ENCODE measurements at regions not wholly inside any gene's neighbourhood (a gene's known extent, or its start where the extent isn't known, plus 50 kb on each side); places are given as distances from the start of the nearest gene placed in this dataset.

DNA sequence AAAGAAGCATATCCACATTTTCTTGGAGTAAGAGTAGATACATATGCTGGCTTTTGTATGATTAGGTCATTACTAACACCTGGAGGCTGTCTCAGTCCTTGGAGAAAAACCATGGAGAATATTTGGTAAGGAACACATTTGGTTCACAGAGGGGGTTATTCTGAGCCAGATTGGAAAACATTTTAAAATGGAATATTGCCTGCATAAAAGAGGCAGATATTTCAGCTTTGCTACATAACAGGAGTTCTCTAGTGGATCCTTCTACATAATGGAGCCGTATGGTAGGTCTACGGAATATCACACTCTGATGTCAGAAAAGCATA lies 415.1 kb downstream of the ADGRL2 start:
- no peak for DNase-seq (ENCODE audit: low spot score)

DNA sequence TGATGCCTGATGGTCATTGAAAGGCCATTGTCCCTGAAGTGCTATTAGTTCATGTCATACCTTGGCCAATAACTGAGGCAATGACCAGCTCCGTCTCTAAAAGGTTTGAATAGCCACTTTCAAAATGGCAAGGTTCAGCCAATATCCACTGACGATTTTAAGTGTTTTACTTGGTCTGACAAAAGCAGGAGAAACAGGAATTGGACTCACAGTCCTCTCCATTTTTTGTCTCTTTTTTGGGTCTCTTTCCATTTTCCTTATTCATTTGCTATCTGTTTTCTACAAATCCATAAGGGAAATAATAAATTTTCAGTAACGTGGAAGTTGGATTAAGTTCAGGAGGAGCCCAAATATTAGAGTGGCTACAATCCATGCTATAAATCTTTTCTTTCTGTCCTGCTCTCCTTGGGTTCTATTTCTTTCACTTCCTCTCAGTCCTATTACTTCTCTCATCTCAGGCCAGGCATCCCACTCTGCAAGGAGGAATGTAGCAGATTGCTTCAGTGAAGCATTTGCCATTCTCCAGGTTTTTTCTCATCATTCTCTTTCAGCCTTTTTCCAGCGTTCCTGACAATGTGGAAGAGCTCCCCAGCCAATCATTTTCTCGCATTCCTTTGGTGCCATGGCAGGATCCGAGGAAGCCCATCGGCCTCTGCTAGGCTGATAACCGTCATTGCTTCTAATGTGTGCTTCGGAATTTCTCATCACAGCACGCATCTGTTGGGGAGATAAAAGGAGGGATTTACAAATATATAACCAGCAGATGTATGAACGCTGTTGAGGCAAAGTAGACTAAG lies 414.5 kb downstream of the ADGRL2 start:
- DNase-seq (ENCODE audit: low spot score) = no peak

DNA sequence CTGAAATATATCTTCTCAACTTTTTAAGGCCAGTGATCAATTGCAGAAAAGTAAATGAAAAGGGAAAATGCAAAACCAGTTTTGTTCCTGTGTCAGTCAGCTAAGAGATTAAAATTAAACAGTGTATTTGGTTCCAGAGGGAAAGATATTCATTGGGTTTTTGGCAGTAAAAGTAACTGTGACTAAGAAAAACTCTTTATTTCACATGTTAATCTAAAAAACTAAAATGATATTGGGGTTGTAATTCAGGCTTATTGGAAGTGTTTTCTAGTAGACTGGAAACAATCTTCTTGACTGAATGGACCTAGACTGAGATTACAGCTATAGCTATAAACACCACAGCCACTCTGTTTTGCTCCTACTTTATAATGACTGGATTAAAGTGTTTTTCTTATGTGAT lies 413.9 kb downstream of the ADGRL2 start:
- no peak for DNase-seq (ENCODE audit: low spot score)

DNA sequence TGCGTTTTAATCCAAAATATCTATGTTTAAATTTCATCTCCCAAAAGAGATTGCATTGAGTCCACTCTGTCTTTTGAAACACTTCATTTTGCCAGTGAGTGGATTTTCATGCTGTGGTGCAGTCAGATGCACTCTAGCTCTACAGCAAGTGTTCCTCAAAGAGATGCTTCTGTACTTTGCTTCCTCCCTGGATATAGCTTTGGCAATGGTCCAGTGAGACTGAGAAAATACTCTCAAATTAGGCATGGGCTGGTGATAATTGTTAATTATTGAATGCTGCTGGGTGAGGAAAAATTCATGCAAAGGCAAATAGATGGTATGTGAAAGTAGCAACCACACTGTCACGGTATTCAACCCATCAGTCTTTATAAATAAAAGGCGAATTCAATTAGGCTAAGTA lies 396.9 kb downstream of the ADGRL2 start:
- no peak for DNase-seq (ENCODE audit: low spot score)

DNA sequence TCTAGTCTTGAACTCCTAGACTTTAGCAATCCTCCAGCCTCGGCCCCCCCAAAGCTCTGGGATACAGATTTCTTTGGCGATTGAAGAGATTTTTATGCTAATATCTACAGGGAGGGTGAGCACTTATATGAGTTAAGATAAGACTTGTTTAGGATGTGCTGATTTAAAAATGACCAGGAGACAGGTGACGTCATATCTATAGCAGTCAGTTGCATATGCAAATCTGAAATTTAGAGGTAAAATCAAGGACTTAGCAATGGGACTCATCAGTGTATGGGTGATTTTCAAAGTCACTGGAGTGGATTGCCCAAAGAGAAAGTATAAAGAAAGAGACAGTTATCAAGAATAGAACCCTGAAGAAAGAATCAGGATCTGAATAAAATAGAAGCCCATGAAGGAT lies 394.5 kb downstream of the ADGRL2 start:
- no peak for DNase-seq (ENCODE audit: low spot score)

DNA sequence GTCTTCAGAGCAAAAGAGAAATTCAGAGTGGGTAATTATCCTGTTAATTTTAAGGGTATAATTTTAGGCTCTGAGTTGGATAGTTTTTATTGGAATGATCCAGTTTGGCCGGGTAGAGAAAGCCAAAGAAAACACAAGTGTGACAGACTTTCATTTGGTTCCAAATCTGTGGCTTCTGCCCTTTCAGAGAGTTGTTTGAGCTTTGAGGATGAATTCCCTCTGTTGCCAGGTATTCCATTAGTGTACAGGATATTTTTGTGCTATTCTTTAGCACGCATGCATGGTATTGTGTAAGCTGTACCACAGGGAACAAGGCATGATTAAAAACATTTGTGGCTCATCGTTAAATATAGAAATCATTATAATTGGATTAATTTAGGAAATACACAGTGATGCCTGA lies 384.4 kb downstream of the ADGRL2 start:
- DNase-seq (ENCODE audit: low spot score) = no peak

DNA sequence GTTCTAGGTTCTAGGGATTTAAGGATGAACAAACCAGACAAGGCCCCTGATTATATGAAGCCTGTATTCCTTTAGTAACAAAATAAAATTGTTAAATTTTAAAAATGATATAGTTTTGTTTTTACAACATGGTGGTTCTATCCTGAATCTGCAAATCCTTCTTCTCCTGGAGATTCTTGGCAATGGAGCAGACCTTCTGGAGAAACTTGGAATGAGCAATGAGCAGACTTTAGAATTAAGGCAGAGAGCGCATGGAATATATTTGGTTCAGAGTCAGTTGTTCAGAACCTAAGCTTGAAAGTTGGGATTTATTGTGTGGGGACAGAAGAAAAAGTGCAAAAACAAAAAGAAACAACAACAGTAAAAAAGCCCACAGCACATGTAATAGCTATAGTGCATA lies 381.1 kb downstream of the ADGRL2 start:
- no peak for DNase-seq (ENCODE audit: low spot score)

DNA sequence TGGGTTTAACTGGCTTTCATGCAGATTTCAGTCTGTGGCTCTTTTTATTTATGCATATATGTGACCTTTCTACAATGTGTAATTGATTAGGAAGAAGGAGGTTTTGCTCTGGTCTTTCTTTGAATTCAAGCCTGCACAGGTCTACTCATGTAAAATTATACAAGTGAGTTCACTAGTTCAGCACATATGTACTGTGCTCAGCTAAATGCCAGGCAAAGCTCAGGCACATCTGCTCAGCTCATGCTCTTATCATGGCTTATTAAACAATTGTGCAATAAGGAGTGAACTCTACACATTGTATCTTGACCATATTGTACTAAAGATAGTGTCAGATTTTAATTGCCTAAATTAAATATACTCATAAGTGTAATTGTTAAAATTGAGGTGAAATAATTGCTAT lies 378.4 kb downstream of the ADGRL2 start:
- DNase-seq (ENCODE audit: low spot score) = no peak

DNA sequence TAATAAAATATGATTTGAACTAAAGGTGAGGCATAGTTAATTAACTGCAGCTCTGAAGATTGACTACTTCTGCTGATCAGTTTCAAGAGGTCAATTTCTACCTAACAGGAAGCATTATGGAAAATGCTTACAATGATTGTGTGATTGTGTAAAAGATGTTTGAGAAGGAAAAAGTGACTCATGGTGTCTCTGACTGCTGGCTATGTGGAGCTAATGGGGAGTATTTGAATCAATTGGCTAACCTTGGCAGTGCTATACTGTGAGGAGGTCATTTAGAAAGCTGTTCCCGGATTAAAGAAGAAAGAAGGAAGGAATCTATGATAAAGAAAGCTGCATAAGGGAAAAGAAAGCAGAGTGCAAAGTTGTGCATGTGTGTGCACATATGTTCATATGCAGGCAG lies 376.5 kb downstream of the ADGRL2 start:
- DNase-seq (ENCODE audit: low spot score) = no peak

DNA sequence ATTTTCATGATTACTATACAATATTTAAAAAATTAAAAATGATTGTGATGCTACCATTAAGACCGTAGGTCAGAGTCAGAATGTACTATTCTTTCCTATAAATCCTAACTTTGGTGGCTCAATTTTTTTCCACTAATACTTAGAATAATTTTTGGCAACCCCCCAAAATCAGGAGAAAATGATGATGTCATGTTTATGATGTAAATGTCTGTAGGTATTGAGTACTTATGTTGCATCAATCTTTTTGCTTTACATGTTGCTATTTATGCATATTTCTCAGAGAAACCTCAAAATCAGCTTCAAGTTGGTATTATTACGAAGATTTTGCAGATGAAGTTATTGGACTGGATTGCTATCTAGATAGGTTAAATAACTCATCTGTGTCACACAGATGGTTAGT lies 371.2 kb downstream of the ADGRL2 start:
- DNase-seq (ENCODE audit: low spot score) = no peak

DNA sequence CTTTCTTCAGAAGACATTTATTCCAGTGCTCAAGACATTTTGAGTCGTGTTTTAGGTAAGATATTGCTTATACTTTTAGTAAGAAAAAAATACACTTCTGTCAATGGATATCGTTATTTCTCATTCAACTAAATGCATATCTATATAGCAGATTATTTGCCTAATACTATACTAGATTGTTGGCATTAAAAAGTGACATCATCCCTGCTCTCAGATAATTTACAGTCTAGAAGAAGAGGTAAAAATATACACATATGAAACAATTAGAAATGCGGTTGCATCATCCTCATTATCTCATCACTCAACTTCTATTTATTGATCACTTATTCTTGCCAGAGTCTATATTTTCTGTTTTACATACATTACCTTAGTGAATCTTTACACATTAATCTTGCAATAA lies 367.7 kb downstream of the ADGRL2 start:
- no peak for DNase-seq (ENCODE audit: low spot score)

DNA sequence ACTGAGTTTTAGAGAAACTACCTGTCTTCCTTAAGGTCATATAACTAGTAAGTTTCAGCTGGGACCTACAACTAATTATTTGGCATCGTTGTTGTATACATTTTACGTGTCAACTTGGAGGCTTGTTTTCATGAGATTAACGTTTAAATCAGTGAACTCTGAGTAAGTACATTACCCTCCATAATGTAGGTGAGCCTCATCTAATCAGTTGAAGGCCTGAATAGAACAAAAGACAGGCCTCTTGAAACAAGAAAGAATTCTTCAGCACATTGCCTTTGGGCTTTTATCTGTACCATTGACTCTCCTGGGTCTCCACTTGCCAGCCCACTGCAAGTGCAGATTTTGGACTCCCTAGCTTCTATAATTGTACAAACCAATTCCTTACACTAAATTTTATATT lies 364.6 kb downstream of the ADGRL2 start:
- DNase-seq (ENCODE audit: low spot score) = no peak

DNA sequence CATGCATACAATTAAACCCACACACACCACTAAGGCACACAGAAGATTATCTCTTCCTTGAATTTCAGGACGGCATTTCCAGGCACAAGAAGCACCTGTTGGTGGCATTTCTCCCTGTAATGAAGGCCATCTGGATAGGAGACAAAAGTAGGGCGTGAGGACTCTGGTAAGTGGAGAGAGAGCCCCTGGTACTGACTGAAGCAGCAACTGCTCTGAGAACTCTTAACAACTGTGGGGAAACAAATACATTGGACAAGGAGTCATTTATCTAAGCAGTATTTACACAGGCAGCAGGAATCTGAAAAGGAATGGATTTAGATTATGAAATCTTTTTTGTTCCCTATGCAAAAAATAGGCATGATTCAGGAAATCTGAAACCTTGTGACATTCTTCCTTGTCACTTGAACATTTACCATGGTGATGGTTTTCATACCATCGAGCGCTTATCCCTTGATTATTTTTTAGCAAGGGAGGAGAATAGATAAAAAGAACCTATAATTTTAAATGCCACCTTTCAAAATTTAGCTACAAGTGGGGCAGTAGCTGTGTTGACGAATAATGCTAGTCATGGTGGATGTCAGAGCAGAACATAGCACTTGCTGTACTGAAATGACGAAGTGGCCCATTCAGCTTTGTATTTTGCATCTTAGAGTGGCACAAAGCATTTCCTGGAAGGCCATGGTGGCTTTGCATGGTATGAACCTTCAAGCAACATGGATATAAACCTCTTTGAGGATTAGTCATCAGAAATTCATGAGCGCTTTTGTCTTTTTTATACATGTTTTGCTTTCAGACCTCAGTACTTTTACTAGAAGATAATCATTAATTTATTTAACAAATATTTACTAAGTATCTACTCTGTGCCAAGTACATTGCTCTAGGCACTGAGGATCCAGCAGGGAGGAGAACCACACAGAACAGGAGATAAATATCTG lies 362.0 kb downstream of the ADGRL2 start:
- no peak for DNase-seq (ENCODE audit: low spot score)

DNA sequence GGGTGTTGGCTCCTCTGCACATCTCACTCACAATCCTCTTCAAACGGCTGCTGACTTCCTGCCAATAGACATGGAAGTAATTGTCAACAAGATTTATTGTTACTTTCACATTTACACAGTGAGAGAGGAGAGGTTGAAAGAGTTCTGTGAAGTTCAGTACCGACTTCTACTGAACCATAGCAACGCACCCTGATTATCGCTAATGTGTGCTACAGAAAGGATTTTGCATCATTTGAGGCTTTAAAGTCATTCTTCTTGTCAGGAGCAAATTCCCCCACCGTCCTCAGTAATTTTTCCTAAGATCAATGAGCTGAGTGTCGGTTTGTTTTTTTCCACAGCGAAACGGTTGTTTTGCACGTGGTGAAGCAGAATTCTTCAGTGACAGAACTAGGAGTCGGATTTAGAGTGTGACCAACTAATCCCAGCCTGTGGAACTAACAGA lies 361.0 kb downstream of the ADGRL2 start:
- no peak for DNase-seq (ENCODE audit: low spot score)

DNA sequence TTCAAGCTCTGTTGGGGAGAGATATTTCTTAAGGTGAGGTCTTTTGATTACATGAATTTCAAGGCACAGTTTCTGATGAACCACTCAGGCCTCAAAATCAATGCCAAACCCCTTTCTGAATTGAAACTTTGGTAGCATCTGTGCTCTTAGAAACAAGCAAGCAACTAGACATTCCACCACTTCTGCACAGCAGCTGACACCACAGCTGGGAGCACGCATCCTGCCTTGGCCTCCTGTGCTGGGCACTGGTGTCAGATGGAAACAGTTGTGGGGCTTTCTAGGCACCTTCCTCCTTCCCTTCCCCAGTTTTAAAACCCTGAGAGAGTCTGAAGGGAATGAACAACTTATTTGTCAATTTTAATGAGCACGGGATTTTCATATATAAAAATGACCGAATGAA lies 360.2 kb downstream of the ADGRL2 start:
- no peak for DNase-seq (ENCODE audit: low spot score)

DNA sequence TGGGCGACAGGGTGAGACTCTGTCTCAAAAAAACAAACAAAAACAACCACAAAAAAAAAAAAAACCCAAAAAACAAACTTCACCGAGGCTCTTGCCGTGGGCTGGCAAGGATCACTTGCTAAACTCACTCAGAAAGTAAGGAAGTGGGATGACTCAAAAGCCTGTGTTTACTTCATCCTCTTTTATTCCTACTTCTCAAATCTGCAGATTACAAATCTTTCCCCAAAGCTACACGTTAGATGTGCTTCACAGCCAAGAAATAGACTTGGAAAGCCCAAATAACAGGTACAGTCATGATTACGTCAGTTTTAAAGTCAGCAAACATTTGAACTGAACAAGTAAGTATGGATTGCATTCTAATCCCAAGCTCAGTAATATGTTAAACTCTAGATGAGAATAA lies 359.3 kb downstream of the ADGRL2 start:
- DNase-seq (ENCODE audit: low spot score) = no peak

DNA sequence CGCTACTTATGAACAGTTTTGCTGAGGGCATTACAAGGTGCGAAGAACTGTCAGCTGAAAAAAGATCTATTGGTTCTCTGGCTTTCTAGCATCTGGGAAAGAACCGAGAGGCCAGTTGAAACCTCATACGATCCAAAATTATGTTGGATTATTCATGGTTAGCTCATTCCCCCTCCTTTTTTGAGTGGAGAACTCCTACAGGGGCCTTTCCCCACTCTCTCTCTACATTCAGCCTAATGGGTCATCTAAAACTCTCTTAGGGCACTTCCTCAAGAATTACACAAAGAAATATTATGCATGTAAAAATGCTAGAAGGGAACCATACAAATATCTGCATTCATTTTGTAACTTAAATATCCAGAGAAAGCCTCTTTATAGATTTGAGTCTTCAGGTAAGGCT lies 358.2 kb downstream of the ADGRL2 start:
- DNase-seq (ENCODE audit: low spot score) = no peak

DNA sequence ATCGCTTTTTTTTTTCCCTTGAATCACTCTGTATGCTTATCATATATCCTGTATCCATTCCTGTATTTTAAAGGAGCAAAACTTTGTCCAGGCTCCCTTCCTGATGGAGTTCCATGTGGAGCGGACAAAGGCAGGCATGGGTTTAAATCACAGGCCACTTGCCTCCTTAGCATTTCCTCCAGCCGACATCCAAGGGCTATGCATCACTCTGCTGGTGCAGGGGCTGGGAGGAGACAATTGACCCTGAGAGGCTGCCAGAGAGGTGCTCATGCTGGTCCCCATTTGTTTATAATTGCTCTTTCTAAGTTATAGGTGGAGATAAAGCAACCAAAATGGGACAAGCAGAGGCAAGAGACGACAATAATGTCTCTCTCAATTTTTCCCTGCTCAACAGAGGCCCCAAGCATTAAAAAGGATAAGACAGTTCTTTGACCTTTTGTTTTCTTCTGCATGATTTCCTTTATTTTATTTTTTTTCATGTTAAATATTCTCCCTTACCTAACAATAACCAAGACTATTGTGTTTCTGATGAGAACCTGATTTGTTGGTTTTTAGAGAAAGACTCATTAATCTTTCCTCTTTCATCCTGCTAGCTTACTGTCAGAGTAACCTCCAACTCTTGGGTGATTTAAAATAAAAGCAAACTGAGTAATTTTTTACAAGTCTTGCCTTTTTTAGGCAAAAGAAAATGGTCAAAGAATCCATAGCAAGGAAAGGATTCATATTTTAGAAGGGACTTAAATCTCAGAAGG lies 353.7 kb downstream of the ADGRL2 start:
- no peak for DNase-seq (ENCODE audit: low spot score)

DNA sequence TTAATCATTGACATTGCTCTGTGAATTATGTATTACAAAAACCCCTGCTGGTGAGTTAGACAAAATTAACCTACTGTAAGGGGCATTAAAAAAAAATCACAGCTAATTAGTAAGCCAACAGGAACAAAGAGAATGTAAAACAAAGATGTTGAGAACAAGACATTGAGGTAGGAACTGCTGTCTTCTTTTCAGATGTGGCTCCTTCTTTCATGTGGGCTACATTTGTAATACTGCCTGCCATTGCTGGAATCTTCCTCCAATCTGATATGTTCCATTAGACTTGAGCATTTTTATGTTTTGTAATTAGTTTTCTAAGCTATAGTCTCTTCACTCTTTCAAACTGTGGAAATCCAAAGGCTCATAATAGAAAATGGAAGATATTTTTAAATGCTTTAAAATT lies 353.0 kb downstream of the ADGRL2 start:
- DNase-seq (ENCODE audit: low spot score) = no peak

DNA sequence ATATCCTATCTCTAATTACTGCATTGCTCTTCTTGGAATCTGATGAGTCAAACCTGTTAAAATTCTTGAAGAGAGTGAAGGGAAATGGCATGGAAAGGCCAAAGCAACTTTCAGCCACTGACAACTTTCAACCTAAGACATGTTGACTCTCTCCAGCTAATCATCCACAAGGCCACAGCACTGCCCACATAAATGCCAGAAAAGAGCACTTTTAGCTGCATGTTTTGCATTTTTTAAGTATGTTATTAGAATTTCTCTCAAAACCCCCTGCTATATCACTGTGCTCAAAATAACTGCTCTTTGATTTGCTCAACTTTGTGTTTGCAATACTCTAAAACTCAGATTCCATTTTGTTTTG lies 352.5 kb downstream of the ADGRL2 start:
- DNase-seq (ENCODE audit: low spot score) = no peak

DNA sequence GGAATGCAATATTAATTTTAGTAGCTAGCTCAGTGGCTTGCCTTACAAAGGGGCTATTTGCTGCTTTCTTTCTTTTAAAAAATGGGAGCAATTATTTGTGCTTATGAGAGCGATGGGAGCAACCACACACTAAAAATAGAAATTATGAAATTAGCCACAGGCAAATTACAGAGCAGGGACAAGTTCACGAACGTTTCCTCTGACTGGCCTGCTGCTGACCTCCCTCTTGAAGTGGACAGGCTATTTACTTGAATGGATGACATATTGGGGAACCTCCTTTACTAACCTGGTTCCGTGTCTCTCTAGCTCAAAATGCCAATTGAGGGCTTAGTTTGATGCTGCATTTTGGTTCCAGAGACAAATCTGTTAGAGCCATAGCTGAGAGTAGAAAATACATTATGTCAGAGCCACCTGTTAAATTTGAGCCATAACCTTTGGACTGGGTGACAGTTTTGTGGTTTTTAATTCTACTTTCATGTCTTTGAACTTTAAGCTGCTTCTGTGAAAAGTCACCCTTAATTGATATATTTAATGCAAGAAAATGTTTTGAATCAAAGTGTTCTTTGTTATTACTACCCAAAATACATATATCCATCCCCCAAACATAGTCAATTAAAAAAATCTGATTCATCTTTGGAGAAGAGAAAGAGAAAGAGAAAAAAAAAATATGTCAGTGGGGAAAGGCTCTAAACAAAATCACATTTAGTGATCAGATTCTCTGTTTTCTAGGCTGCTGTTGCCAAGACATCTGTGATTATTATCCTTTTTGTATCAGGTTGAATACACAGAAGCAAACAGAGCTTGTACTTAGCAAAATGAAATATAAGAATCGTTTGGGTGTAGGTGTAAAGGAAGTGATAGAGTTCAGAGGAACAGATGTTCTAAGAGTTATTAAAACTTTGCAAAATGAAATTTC lies 351.9 kb downstream of the ADGRL2 start:
- no peak for DNase-seq (ENCODE audit: low spot score)

DNA sequence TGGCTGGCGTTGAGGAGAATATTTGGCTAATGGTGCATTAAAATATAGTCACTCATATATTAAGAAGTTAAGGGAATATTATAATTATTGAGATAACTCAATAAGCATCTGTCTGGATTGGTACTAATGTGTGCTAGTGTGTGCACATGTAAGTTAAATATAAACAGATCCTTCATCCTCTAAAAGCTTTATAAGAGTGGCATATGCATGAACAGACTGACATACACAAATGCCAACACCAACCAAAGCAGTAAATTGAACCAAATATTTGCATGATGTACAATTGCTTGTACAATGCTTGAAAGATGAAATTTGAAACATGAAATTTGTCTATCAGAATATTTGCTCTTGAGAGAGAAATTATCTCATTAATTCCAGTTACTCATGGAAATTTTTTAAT lies 344.9 kb downstream of the ADGRL2 start:
- no peak for DNase-seq (ENCODE audit: low spot score)
